ENCODE measurements at regions not wholly inside any gene's neighbourhood (a gene's known extent, or its start where the extent isn't known, plus 50 kb on each side); places are given as distances from the start of the nearest gene placed in this dataset.
"Not testable (repeated sequence)": the region's sequence is repeated elsewhere in the genome, so short reads cannot be mapped to it uniquely, and the experiment has no call there.

DNA sequence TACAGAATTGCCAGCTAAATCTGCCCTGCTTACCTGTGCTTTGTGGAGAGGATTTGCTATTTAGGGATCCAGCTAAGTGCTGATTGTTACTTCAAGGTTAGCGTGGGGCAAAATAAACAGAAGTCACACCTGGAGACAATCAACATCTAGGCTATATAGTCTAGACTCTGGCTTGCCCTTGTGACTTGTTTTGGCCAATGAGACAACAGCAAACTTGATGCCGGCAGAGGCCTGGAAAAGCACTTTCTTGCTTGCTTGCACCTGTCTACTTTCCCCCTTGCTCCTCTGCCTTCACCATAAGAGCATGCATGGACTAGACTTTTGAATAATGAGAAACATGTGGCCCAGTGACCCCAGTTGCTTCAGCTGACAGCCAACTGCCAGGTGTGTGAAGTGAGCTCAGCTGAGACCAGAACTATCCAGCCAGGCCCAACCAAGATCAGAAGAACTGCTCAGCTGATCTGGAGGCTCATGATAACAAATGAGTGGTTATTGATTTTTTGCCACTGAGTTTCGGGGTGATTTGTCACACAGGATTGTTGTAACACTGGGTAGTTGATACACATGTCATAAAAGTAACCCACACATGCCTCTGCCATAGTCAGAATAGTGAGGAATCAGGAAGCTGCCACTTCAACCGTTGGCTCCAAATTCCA is 164.4 kb downstream of the RBMX2 start:
- ATAC-seq, result no peak
- TF ChIP-seq ZNF565 (CRISPR knock-in tag; conservative IDR thresholded peaks at IDR 0.05; ENCODE audit: low read depth) (no peak), ZNF70 (CRISPR knock-in tag; IDR thresholded peaks at IDR 0.05) (no peak), TOX (CRISPR knock-in tag; IDR thresholded peaks at IDR 0.05; ENCODE audit: borderline replicate concordance) (no peak), ZFP30 (CRISPR knock-in tag; IDR thresholded peaks at IDR 0.05) (no peak), CREB5 (CRISPR knock-in tag; IDR thresholded peaks at IDR 0.05; ENCODE audit: low read depth) (no peak), SNAI2 (CRISPR knock-in tag; IDR thresholded peaks at IDR 0.05) (no peak), ZNF8 (CRISPR knock-in tag; IDR thresholded peaks at IDR 0.05) (no peak), OSR1 (CRISPR knock-in tag; IDR thresholded peaks at IDR 0.05) (no peak), TCF4 (CRISPR knock-in tag; IDR thresholded peaks at IDR 0.05; ENCODE audit: borderline replicate concordance) (no peak), ZC3H10 (CRISPR knock-in tag; IDR thresholded peaks at IDR 0.05) (no peak), CSDC2 (CRISPR knock-in tag; IDR thresholded peaks at IDR 0.05) (no peak), ESRRG (CRISPR knock-in tag; IDR thresholded peaks at IDR 0.05) (no peak), ZFP3 (CRISPR knock-in tag; IDR thresholded peaks at IDR 0.05) (no peak), BACH2 (CRISPR knock-in tag; IDR thresholded peaks at IDR 0.05; ENCODE audit: borderline replicate concordance) (no peak), PATZ1 (CRISPR knock-in tag; IDR thresholded peaks at IDR 0.05; ENCODE audit: borderline replicate concordance) (no peak), ARNTL (CRISPR knock-in tag; IDR thresholded peaks at IDR 0.05; ENCODE audit: borderline replicate concordance, low read depth) (no peak)
- TF ChIP-seq, protein P1, sequence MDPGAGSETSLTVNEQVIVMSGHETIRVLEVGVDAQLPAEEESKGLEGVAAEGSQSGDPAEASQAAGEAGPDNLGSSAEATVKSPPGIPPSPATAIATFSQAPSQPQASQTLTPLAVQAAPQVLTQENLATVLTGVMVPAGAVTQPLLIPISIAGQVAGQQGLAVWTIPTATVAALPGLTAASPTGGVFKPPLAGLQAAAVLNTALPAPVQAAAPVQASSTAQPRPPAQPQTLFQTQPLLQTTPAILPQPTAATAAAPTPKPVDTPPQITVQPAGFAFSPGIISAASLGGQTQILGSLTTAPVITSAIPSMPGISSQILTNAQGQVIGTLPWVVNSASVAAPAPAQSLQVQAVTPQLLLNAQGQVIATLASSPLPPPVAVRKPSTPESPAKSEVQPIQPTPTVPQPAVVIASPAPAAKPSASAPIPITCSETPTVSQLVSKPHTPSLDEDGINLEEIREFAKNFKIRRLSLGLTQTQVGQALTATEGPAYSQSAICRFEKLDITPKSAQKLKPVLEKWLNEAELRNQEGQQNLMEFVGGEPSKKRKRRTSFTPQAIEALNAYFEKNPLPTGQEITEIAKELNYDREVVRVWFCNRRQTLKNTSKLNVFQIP (CRISPR knock-in tag; IDR thresholded peaks at IDR 0.05; ENCODE audit: borderline replicate concordance, low read depth), result no peak
- TF ChIP-seq, protein P2, sequence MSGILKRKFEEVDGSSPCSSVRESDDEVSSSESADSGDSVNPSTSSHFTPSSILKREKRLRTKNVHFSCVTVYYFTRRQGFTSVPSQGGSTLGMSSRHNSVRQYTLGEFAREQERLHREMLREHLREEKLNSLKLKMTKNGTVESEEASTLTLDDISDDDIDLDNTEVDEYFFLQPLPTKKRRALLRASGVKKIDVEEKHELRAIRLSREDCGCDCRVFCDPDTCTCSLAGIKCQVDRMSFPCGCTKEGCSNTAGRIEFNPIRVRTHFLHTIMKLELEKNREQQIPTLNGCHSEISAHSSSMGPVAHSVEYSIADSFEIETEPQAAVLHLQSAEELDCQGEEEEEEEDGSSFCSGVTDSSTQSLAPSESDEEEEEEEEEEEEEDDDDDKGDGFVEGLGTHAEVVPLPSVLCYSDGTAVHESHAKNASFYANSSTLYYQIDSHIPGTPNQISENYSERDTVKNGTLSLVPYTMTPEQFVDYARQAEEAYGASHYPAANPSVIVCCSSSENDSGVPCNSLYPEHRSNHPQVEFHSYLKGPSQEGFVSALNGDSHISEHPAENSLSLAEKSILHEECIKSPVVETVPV (CRISPR knock-in tag; IDR thresholded peaks at IDR 0.05), result no peak

- ATAC-seq, result not testable (repeated sequence)
These were observed 171.2 kb downstream of the RBMX2 start for GRCh38 chrX:130573030-130573429.
